Gastrocnemius medialis (tissue), 4 donors: ENCODE measurements at regions not wholly inside any gene's neighbourhood (a gene's known extent, or its start where the extent isn't known, plus 50 kb on each side); places are given as distances from the start of the nearest gene placed in this dataset.

Experiments used
- ATAC-seq, 2 donors: fragments of 150-250 bp; one replicate each; pipeline ENCODE4 v1.9.1; 2016
- DNase-seq, 2 donors: peaks; one replicate each; pipeline ENCODE4 v3.0.0-alpha.2; 2019
- H3K27ac ChIP-seq, 4 donors: fragments of 200-600 bp; sonication (generic); 1 replicate in 1 of 4; 2 replicates in 3 of 4; pipeline ENCODE4 v1.5.1; 2016 to 2018; ENCODE audit warnings: mild to moderate bottlenecking in 2 of 4, moderate library complexity in 1 of 4
- H3K27me3 ChIP-seq, 3 donors: fragments of 200-600 bp; sonication (generic) in 2 of 3; 1 replicate in 1 of 3; 2 replicates in 2 of 3; pipeline versions ENCODE4 v1.5.1 to v1.6.0; 2016 to 2019; ENCODE audit warnings: mild to moderate bottlenecking in 1 of 3, moderate library complexity in 1 of 3
- H3K36me3 ChIP-seq, 2 donors: fragments of 200-600 bp; sonication (generic) in 1 of 2; one replicate each; pipeline ENCODE4 v1.5.1; 2017 to 2018
- H3K4me1 ChIP-seq, 2 donors: fragments of 200-600 bp; sonication (generic) in 1 of 2; one replicate each; pipeline ENCODE4 v1.5.1; 2016 to 2017; ENCODE audit warnings: mild to moderate bottlenecking in 2 of 2
- H3K4me3 ChIP-seq, 4 donors: fragments of 200-600 bp; sonication (generic) in 3 of 4; 1 replicate in 1 of 4; 2 replicates in 3 of 4; pipeline ENCODE4 v1.5.1; 2016 to 2019; ENCODE audit warnings: mild to moderate bottlenecking in 2 of 4
- H3K9me3 ChIP-seq, 3 donors: fragments of 200-600 bp; sonication (generic) in 2 of 3; 1 replicate in 1 of 3; 2 replicates in 2 of 3; pipeline ENCODE4 v1.5.1; 2016 to 2019
- CTCF ChIP-seq, 5 experiments: fragments of 450-650 bp in 3 of 5; fragments of 200-600 bp in 2 of 5; sonication (generic) in 2 of 5; IDR thresholded peaks in 4 of 5; conservative IDR thresholded peaks in 1 of 5; 1 replicate in 4 of 5; 2 replicates in 1 of 5; pipeline ENCODE4 v1.5.1; 2016 to 2019; ENCODE audit warnings: antibody characterized with exemption in 5 of 5, mild to moderate bottlenecking in 3 of 5, moderate library complexity in 3 of 5
- POLR2A ChIP-seq, 2 donors: fragments of 450-650 bp; IDR thresholded peaks; one replicate each; pipeline ENCODE4 v1.6.1; 2017; ENCODE audit warnings: antibody characterized with exemption in 2 of 2, mild to moderate bottlenecking in 2 of 2, moderate library complexity in 2 of 2
- in situ Hi-C, 4 donors: fragments of 200-750 bp; cut with MboI; loops; one replicate each; pipeline versions ENCODE4 v1.15.0 to v1.8.0; 2017; ENCODE audit warnings: low sequenced_read_pairs in 4 of 4
- intact Hi-C: fragments of 100-400 bp; cut with DNase I; formaldehyde crosslinking; loops from one replicate; pipeline ENCODE4 v1.15.1; 2023; ENCODE audit warnings: low total_unique reads

DNA sequence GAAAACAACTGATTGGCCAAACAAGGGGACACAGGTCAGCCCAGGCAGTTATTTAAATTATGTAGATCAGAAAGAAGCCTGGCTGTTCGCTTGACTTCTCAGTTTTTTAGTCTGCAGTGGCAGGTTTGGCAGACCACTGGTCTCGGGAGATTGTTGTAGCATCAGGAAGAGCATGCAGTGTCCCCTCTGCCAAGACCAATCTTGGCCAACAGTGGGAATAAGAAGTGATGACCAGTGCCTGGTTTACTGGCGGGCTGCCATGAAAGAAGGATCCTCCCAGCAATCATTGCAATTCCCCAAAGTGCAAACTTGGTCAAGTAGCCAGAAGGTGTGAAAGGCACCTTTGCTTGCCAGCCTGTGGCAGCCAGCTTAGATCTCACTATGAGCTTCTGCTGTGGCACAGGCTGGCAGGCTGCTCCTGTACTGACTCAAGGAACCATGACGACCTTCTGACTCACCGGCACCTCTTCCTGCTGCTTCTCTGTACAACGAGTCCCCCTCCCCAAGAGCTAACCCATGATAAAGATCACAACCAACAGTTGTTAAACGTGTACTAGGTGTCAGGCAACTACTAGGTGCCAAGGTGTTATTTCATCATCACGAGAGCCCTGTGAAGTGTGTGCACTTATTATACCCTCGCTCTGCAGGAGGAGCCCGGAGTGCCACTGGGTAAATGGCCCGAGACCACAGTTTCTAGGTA is 76.8 kb upstream of the DUSP22 start:
- in situ Hi-C loops (no loop called here), intact Hi-C loops (no loop called here)
- ATAC-seq (no peak), DNase-seq (no peak)
- H3K27ac ChIP-seq, result no peak overlapping the region
- H3K4me1 ChIP-seq, result no peaks in the 10 kb centered on the region
- no peaks in the 10 kb centered on the region for H3K36me3 ChIP-seq
- H3K4me3 ChIP-seq, result no peak overlapping the region
- no peaks in the 10 kb centered on the region for H3K9me3 ChIP-seq
- peaks cover 4 to 8% (median 6%) of the 10 kb centered on the region in 3 donors for H3K27me3 ChIP-seq
- TF ChIP-seq CTCF (IDR thresholded peaks at IDR 0.05 in 4 of 5, conservative IDR thresholded peaks at IDR 0.05 in 1 of 5), result no peak
- TF ChIP-seq POLR2A (IDR thresholded peaks at IDR 0.05), result no peak

DNA sequence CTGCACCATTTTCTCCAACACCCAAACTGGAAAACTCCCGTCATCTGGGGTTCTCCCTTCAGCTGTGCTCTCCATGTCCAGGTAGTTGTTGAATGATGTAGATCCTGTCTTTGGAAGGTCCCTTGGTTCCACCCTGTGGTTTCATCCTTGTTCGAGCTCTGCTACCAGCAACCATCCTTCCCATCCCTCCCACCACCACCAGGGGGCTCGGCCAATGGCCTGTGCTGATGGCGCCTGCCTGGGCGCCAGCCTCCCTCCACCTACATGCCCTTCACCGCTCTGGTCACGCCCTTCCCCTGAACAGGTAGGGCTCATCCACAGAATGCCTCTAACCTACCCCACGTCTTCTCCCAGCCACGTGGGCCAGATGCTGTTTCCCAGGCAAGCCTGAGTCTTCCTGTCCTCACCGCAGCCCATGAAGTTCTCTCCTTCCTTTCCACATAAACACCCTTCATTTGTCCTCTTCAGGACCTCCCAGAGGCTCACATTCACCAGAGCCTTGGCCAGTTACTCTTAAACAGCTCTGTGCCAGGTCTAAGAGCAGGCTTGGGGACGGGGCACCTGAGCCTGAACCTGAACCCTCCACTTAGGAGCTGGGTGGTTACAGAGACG is 75.1 kb upstream of the DUSP22 start:
- no peaks in the 10 kb centered on the region for H3K9me3 ChIP-seq
- intact Hi-C loops, result no loop called here
- ATAC-seq, result no peak
- peaks cover 0 to 9% (median 6%) of the 10 kb centered on the region in 3 donors for H3K27me3 ChIP-seq
- no peaks in the 10 kb centered on the region for H3K36me3 ChIP-seq
- no peaks in the 10 kb centered on the region for H3K4me1 ChIP-seq
- H3K4me3 ChIP-seq, result no peak overlapping the region
- in situ Hi-C loops, result no loop called here
- TF ChIP-seq CTCF (IDR thresholded peaks at IDR 0.05 in 4 of 5, conservative IDR thresholded peaks at IDR 0.05 in 1 of 5), result peak in 3 of 5 experiments; percentile 22 to 38 (median 33)
- TF ChIP-seq POLR2A (IDR thresholded peaks at IDR 0.05), result no peak
- H3K27ac ChIP-seq, result no peak overlapping the region
- DNase-seq, result no peak

- Histone ChIP-seq H3K4me1 (no peaks in the 10 kb centered on the region), H3K9me3 (no peaks in the 10 kb centered on the region), H3K27me3 (peaks cover 0 to 9% (median 6%) of the 10 kb centered on the region in 3 donors), H3K27ac (no peak overlapping the region), H3K4me3 (no peak overlapping the region), H3K36me3 (no peaks in the 10 kb centered on the region)
- intact Hi-C loops, result no loop called here
- no peak for ATAC-seq
- in situ Hi-C loops, result no loop called here
- TF ChIP-seq POLR2A (IDR thresholded peaks at IDR 0.05), result no peak
- TF ChIP-seq CTCF (IDR thresholded peaks at IDR 0.05 in 4 of 5, conservative IDR thresholded peaks at IDR 0.05 in 1 of 5), result no peak
- no peak for DNase-seq
These were observed 73.9 kb upstream of the DUSP22 start for GRCh38 chr6:218153-219018.

GRCh38 chr6:219019-219570 is 73.2 kb upstream of the DUSP22 start:
- Histone ChIP-seq H3K4me3 (no peak overlapping the region), H3K36me3 (no peaks in the 10 kb centered on the region), H3K27ac (no peak overlapping the region), H3K27me3 (peaks cover 0 to 9% (median 6%) of the 10 kb centered on the region in 3 donors), H3K4me1 (no peaks in the 10 kb centered on the region), H3K9me3 (no peaks in the 10 kb centered on the region)
- ATAC-seq, result no peak
- TF ChIP-seq POLR2A (IDR thresholded peaks at IDR 0.05), result no peak
- TF ChIP-seq CTCF (IDR thresholded peaks at IDR 0.05 in 4 of 5, conservative IDR thresholded peaks at IDR 0.05 in 1 of 5), result no peak
- DNase-seq, result no peak
- in situ Hi-C loops (no loop called here), intact Hi-C loops (no loop called here)
